Epithelial cell of proximal tubule (primary cell): ENCODE measurements at regions not wholly inside any gene's neighbourhood (a gene's known extent, or its start where the extent isn't known, plus 50 kb on each side); places are given as distances from the start of the nearest gene placed in this dataset.
A peak's percentile ranks its signal among the peaks of the same experiment; 100 is the strongest.
"Not testable (repeated sequence)": the region's sequence is repeated elsewhere in the genome, so short reads cannot be mapped to it uniquely, and the experiment has no call there.

Experiments
- DNase-seq: peaks from one replicate; pipeline ENCODE4 v3.0.0-alpha.2; 2011; ENCODE audit warnings: low read depth
- H3K4me3 ChIP-seq: 2 replicates; pipeline ENCODE4 v1.5.1; 2011; ENCODE audit warnings: low read depth, mild to moderate bottlenecking, low read length
- CTCF ChIP-seq: conservative IDR thresholded peaks from 2 replicates; pipeline ENCODE4 v1.5.1; 2012; ENCODE audit warnings: low read depth, mild to moderate bottlenecking, low read length

- no peak for TF ChIP-seq CTCF
- no peak overlapping the region for H3K4me3 ChIP-seq
- DNase-seq: no peak
Measured at GRCh38 chr10:3319811-3320226, 147.2 kb upstream of the PITRM1 start.

GRCh38 chr10:3318480-3318807 is 145.9 kb upstream of the PITRM1 start:
- not testable (repeated sequence) for H3K4me3 ChIP-seq, DNase-seq

- not testable (repeated sequence) for H3K4me3 ChIP-seq, DNase-seq
Measured at GRCh38 chr10:3317553-3318479, 145.2 kb upstream of the PITRM1 start.

GRCh38 chr10:3314445-3315085 is 142.0 kb upstream of the PITRM1 start:
- not testable (repeated sequence) for H3K4me3 ChIP-seq, DNase-seq

- peak; percentile 25 for DNase-seq
- not testable (repeated sequence) for H3K4me3 ChIP-seq
Measured at GRCh38 chr10:3313784-3314444, 141.3 kb upstream of the PITRM1 start.

- TF ChIP-seq CTCF: no peak
- no peak overlapping the region for H3K4me3 ChIP-seq
- no peak for DNase-seq
Measured at GRCh38 chr10:3312403-3312940, 139.9 kb upstream of the PITRM1 start.

GRCh38 chr10:3310016-3310784 is 137.6 kb upstream of the PITRM1 start:
- no peak for TF ChIP-seq CTCF
- no peak for DNase-seq
- H3K4me3 ChIP-seq: no peak overlapping the region

GRCh38 chr10:3306050-3306449 is 133.5 kb upstream of the PITRM1 start:
- H3K4me3 ChIP-seq: no peak overlapping the region
- TF ChIP-seq CTCF: no peak
- no peak for DNase-seq
